Spleen (tissue), 7 donors: ENCODE measurements at regions not wholly inside any gene's neighbourhood (a gene's known extent, or its start where the extent isn't known, plus 50 kb on each side); places are given as distances from the start of the nearest gene placed in this dataset.

Source experiments
- POLR2A ChIP-seq, 3 donors: fragments of 450-650 bp; IDR thresholded peaks; one replicate each; pipeline ENCODE4 v1.5.1; 2017; ENCODE audit warnings: antibody characterized with exemption in 3 of 3, mild to moderate bottlenecking in 1 of 3
- POLR2AphosphoS5 ChIP-seq, 3 donors: sonication (generic); formaldehyde crosslinking; IDR thresholded peaks; one replicate each; pipeline ENCODE4 v1.5.1; 2017; ENCODE audit warnings: antibody characterized with exemption in 3 of 3
- TF ChIP-seq, protein P1 (sequence below), 11 experiments: fragments of 200-600 bp in 7 of 11; fragments of 450-650 bp in 4 of 11; sonication (generic) in 4 of 11; IDR thresholded peaks in 8 of 11; conservative IDR thresholded peaks in 3 of 11; 1 replicate in 7 of 11; 2 replicates in 4 of 11; pipeline versions ENCODE4 v1.4.0 to v1.8.0; 2016 to 2021; ENCODE audit warnings: antibody characterized with exemption in 11 of 11, inconsistent platforms in 4 of 11, mild to moderate bottlenecking in 1 of 11
- donor health status: DM: no; HTN: no; CAD: no; lungs with moderate emphysema.
- donor health status: DM: no; HTN: no; CAD: no.
- donor health status: DM: no; HTN: no; CAD: no.

DNA sequence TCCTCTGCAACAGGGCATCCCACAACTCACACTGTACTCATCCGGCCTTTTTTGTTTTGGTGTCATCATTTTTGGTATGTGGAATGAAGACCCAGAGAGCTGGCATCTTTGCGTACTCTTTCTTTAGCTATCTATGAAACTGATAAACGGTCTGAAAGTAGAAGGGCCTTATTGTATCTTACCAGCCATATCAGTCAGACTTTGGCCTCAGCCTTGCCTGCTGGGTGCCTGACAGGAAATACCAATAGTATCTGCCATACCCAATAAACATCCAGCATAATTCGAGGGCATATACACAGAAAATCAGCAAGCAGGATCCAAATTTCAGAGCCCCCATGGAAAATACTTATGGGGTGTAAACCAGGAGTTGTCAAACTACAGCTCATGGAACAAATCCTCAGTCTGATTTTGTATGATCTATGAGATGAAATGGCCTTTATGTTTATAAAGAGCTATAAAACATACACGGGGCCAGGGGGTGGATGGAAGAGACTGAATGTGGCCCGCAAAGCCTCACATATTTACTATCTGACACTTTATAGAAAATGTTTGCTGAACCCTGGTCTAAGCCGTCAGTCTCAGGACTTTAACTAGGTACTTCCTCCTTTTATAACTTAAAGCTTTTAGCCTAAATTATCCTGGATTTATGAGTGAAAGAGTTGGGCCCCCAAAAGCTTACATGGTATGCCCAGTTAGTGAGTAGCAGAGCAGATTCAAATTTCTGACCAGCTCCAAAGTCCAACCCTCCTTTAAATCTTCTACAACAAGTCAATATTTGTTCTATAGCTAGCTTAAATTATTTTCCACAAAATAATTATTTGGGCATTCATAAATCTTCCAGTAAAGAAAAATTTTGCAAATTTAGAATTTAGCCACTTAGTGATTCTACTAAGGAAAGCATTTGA lies 308.0 kb upstream of the PUM3 start:
- no peak for TF ChIP-seq POLR2A (IDR thresholded peaks at IDR 0.05)
- TF ChIP-seq, protein P1, sequence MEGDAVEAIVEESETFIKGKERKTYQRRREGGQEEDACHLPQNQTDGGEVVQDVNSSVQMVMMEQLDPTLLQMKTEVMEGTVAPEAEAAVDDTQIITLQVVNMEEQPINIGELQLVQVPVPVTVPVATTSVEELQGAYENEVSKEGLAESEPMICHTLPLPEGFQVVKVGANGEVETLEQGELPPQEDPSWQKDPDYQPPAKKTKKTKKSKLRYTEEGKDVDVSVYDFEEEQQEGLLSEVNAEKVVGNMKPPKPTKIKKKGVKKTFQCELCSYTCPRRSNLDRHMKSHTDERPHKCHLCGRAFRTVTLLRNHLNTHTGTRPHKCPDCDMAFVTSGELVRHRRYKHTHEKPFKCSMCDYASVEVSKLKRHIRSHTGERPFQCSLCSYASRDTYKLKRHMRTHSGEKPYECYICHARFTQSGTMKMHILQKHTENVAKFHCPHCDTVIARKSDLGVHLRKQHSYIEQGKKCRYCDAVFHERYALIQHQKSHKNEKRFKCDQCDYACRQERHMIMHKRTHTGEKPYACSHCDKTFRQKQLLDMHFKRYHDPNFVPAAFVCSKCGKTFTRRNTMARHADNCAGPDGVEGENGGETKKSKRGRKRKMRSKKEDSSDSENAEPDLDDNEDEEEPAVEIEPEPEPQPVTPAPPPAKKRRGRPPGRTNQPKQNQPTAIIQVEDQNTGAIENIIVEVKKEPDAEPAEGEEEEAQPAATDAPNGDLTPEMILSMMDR (IDR thresholded peaks at IDR 0.05 in 8 of 11, conservative IDR thresholded peaks at IDR 0.05 in 3 of 11) = no peak
- TF ChIP-seq POLR2AphosphoS5 (IDR thresholded peaks at IDR 0.05) = no peak
